ENCODE measurements at regions not wholly inside any gene's neighbourhood (a gene's known extent, or its start where the extent isn't known, plus 50 kb on each side); places are given as distances from the start of the nearest gene placed in this dataset.

DNA sequence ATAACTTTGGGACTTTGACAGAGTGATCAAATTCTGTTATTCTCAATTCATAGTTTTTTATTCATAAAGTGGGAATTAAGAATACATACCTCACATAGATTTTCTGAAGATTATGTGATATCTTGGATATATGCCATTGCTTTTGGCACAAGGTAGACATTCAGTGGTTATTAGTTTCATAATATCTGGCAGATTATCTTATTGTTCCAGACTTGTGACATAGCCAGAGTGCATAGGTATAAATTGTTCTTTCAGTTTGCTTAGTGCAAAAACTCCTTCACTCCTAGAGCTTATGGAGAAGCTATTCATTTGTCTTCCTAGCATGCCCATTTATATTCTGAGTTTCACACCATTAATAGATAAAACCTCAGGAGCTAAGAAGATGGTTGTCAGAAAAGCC lies 222.0 kb downstream of the KCNE4 start:
- no peak for TF ChIP-seq POLR2A (IDR thresholded peaks at IDR 0.05)
- no peak for TF ChIP-seq CTCF (IDR thresholded peaks at IDR 0.05)
